ENCODE measurements at regions not wholly inside any gene's neighbourhood (a gene's known extent, or its start where the extent isn't known, plus 50 kb on each side); places are given as distances from the start of the nearest gene placed in this dataset.

DNA sequence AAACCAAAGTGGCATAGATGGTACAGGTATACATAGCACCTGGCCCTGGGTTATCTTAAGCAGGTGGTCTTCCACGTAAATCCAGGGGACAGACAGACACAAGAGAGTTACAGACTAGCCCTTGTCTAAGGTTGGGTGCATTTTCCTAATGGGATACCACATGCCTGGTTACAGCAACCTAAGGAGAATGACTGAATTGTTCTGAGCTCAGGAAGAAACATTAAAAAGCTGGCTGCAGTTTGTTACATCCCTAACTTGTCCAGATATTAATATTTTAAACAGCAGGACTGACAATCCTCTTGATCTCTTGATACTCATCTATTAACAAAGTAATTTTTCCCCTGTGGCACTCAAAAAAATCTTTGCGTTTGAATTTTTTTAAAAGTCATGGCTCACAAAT, 102.2 kb upstream of the SERP2 start:
- TF ChIP-seq, protein P1, sequence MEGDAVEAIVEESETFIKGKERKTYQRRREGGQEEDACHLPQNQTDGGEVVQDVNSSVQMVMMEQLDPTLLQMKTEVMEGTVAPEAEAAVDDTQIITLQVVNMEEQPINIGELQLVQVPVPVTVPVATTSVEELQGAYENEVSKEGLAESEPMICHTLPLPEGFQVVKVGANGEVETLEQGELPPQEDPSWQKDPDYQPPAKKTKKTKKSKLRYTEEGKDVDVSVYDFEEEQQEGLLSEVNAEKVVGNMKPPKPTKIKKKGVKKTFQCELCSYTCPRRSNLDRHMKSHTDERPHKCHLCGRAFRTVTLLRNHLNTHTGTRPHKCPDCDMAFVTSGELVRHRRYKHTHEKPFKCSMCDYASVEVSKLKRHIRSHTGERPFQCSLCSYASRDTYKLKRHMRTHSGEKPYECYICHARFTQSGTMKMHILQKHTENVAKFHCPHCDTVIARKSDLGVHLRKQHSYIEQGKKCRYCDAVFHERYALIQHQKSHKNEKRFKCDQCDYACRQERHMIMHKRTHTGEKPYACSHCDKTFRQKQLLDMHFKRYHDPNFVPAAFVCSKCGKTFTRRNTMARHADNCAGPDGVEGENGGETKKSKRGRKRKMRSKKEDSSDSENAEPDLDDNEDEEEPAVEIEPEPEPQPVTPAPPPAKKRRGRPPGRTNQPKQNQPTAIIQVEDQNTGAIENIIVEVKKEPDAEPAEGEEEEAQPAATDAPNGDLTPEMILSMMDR (IDR thresholded peaks at IDR 0.05): no peak
- TF ChIP-seq POLR2A (IDR thresholded peaks at IDR 0.05) (no peak), POLR2AphosphoS5 (IDR thresholded peaks at IDR 0.05) (no peak)
